Ascending aorta (tissue), 2 donors: ENCODE measurements at regions not wholly inside any gene's neighbourhood (a gene's known extent, or its start where the extent isn't known, plus 50 kb on each side); places are given as distances from the start of the nearest gene placed in this dataset.
A peak's percentile ranks its signal among the peaks of the same experiment; 100 is the strongest.

ENCODE experiments used
- DNase-seq, 2 donors: peaks; one replicate each; pipeline ENCODE4 v3.0.0-alpha.2; 2019; ENCODE audit warnings: low spot score in 2 of 2
- H3K27ac ChIP-seq, 2 donors: fragments of 200-600 bp; sonication (generic); one replicate each; pipeline ENCODE4 v1.5.1; 2016 to 2017; ENCODE audit warnings: mild to moderate bottlenecking in 1 of 2
- H3K27me3 ChIP-seq: fragments of 200-600 bp; sonication (generic); one replicate; pipeline ENCODE4 v1.5.1; 2017
- H3K36me3 ChIP-seq, 2 donors: fragments of 200-600 bp; sonication (generic); one replicate each; pipeline ENCODE4 v1.5.1; 2016
- H3K4me1 ChIP-seq, 2 donors: fragments of 200-600 bp; sonication (generic); one replicate each; pipeline ENCODE4 v1.5.1; 2016 to 2017; ENCODE audit warnings: mild to moderate bottlenecking in 1 of 2
- H3K4me3 ChIP-seq, 2 donors: fragments of 200-600 bp; sonication (generic); one replicate each; pipeline ENCODE4 v1.5.1; 2016 to 2017; ENCODE audit warnings: mild to moderate bottlenecking in 1 of 2
- H3K9me3 ChIP-seq, 2 donors: fragments of 200-600 bp; sonication (generic); one replicate each; pipeline ENCODE4 v1.5.1; 2016
- intact Hi-C: fragments of 100-400 bp; cut with DNase I; formaldehyde crosslinking; loops from one replicate; pipeline ENCODE4 v1.15.1; 2023
- TF ChIP-seq, protein P1 (sequence below), 3 experiments: fragments of 200-600 bp in 2 of 3; fragments of 450-650 bp in 1 of 3; sonication (generic) in 2 of 3; IDR thresholded peaks; one replicate each; pipeline ENCODE4 v1.5.1; 2016 to 2019; ENCODE audit warnings: antibody characterized with exemption in 3 of 3, mild to moderate bottlenecking in 1 of 3, moderate library complexity in 1 of 3

- H3K27me3 ChIP-seq = no peaks in the 10 kb centered on the region
- H3K9me3 ChIP-seq = no peaks in the 10 kb centered on the region
- TF ChIP-seq, protein P1, sequence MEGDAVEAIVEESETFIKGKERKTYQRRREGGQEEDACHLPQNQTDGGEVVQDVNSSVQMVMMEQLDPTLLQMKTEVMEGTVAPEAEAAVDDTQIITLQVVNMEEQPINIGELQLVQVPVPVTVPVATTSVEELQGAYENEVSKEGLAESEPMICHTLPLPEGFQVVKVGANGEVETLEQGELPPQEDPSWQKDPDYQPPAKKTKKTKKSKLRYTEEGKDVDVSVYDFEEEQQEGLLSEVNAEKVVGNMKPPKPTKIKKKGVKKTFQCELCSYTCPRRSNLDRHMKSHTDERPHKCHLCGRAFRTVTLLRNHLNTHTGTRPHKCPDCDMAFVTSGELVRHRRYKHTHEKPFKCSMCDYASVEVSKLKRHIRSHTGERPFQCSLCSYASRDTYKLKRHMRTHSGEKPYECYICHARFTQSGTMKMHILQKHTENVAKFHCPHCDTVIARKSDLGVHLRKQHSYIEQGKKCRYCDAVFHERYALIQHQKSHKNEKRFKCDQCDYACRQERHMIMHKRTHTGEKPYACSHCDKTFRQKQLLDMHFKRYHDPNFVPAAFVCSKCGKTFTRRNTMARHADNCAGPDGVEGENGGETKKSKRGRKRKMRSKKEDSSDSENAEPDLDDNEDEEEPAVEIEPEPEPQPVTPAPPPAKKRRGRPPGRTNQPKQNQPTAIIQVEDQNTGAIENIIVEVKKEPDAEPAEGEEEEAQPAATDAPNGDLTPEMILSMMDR (IDR thresholded peaks at IDR 0.05) = no peak
- DNase-seq = no peak
- intact Hi-C loops = no loop called here
- H3K36me3 ChIP-seq = no peaks in the 10 kb centered on the region
- H3K4me3 ChIP-seq = no peak overlapping the region
- H3K27ac ChIP-seq = no peak overlapping the region
- no peaks in the 10 kb centered on the region for H3K4me1 ChIP-seq
Measured at GRCh38 chr14:26835979-26836570, 238.2 kb upstream of the NOVA1 start.

- TF ChIP-seq, protein P1 (IDR thresholded peaks at IDR 0.05) = no peak
- no peaks in the 10 kb centered on the region for H3K9me3 ChIP-seq
- H3K4me1 ChIP-seq = no peaks in the 10 kb centered on the region
- no peak overlapping the region for H3K4me3 ChIP-seq
- intact Hi-C loops = no loop called here
- no peaks in the 10 kb centered on the region for H3K27me3 ChIP-seq
- H3K36me3 ChIP-seq = no peaks in the 10 kb centered on the region
- no peak for DNase-seq
- H3K27ac ChIP-seq = no peak overlapping the region
Measured at GRCh38 chr14:26839481-26839880, 241.6 kb upstream of the NOVA1 start.

- Histone ChIP-seq H3K4me3 (no peak overlapping the region), H3K27ac (no peak overlapping the region), H3K9me3 (no peaks in the 10 kb centered on the region), H3K36me3 (no peaks in the 10 kb centered on the region), H3K4me1 (no peaks in the 10 kb centered on the region), H3K27me3 (no peaks in the 10 kb centered on the region)
- TF ChIP-seq, protein P1 (IDR thresholded peaks at IDR 0.05) = no peak
- intact Hi-C loops = no loop called here
- no peak for DNase-seq
Measured at GRCh38 chr14:26841326-26841725, 243.5 kb upstream of the NOVA1 start.

- H3K27ac ChIP-seq = no peak overlapping the region
- no peaks in the 10 kb centered on the region for H3K9me3 ChIP-seq
- H3K4me3 ChIP-seq = no peak overlapping the region
- H3K4me1 ChIP-seq = no peaks in the 10 kb centered on the region
- no peaks in the 10 kb centered on the region for H3K36me3 ChIP-seq
- H3K27me3 ChIP-seq = no peaks in the 10 kb centered on the region
- peak in 1 of 2 donors; percentile 66 for DNase-seq
- TF ChIP-seq, protein P1 (IDR thresholded peaks at IDR 0.05) = no peak
- intact Hi-C loops = no loop called here
Measured at GRCh38 chr14:26841920-26842741, 244.3 kb upstream of the NOVA1 start.

GRCh38 chr14:26845151-26845818 is 247.5 kb upstream of the NOVA1 start:
- no peak overlapping the region for H3K27ac ChIP-seq
- intact Hi-C loops = no loop called here

More at GRCh38 chr14:26845151-26845818, 247.5 kb upstream of the NOVA1 start:
- H3K4me3 ChIP-seq = no peak overlapping the region
- TF ChIP-seq, protein P1 (IDR thresholded peaks at IDR 0.05) = no peak
- H3K9me3 ChIP-seq = no peaks in the 10 kb centered on the region
- no peak for DNase-seq
- H3K4me1 ChIP-seq = no peaks in the 10 kb centered on the region
- no peaks in the 10 kb centered on the region for H3K36me3 ChIP-seq
- H3K27me3 ChIP-seq = no peaks in the 10 kb centered on the region
